DOHH2 (cell line): ENCODE measurements at regions not wholly inside any gene's neighbourhood (a gene's known extent, or its start where the extent isn't known, plus 50 kb on each side); places are given as distances from the start of the nearest gene placed in this dataset.

ENCODE experiments used
- CTCF ChIP-seq: fragments of 200-600 bp; sonication (generic); IDR thresholded peaks from one replicate; pipeline ENCODE4 v1.5.1; 2014; ENCODE audit warnings: antibody characterized with exemption, mild to moderate bottlenecking, low read depth, low read length; ENCODE audit not compliant: poor library complexity, severe bottlenecking
- EZH2phosphoT487 ChIP-seq: fragments of 200-600 bp; sonication (generic); IDR thresholded peaks from 2 replicates; pipeline ENCODE4 v1.6.1; 2017; ENCODE audit warnings: borderline replicate concordance, mild to moderate bottlenecking, antibody characterized with exemption, low read length, moderate library complexity, mixed read lengths

GRCh38 chr3:16788440-16789056, 96.2 kb upstream of the PLCL2 start:
- TF ChIP-seq CTCF (no peak), EZH2phosphoT487 (no peak)
